PC-9 (cell line): ENCODE measurements at regions not wholly inside any gene's neighbourhood (a gene's known extent, or its start where the extent isn't known, plus 50 kb on each side); places are given as distances from the start of the nearest gene placed in this dataset.

Experiments
- BruUV-seq: library from RNA; stranded (reverse); fragments of 400-500 nt; replicated peaks from 2 replicates; lab custom pipeline; 2021; lab: Mats Ljungman, UMichigan
- CTCF ChIA-PET: fragments of 300-600 bp; sonication (Branson Sonifier 250); formaldehyde crosslinking; loops from one replicate; lab custom pipeline; 2022; ENCODE audit warnings: antibody characterized with exemption; lab: Charles Lee
- POLR2A ChIA-PET: fragments of 300-600 bp; sonication (Branson Sonifier 250); formaldehyde crosslinking; loops from one replicate; lab custom pipeline; 2022; ENCODE audit warnings: antibody characterized with exemption; ENCODE audit not compliant: unreplicated experiment; lab: Charles Lee
- DNase-seq, 2 experiments: peaks; one replicate each; pipeline versions ENCODE4 v3.0.0 to v3.0.0-alpha.2; 2015 to 2022; ENCODE audit warnings: mixed read lengths in 1 of 2
- H2AFZ ChIP-seq: fragments of 200-600 bp; sonication (generic); 2 replicates; pipeline ENCODE4 v1.8.1; 2017; ENCODE audit warnings: antibody characterized with exemption
- H3F3A ChIP-seq: fragments of 200-600 bp; sonication (generic); 2 replicates; pipeline ENCODE4 v1.8.1; 2017; ENCODE audit warnings: antibody characterized with exemption, mild to moderate bottlenecking, low read depth; ENCODE audit not compliant: insufficient read depth
- H3K27ac ChIP-seq: fragments of 200-600 bp; sonication (generic); 2 replicates; pipeline ENCODE4 v1.6.1; 2016; ENCODE audit warnings: mixed run types
- H3K27me3 ChIP-seq: fragments of 200-600 bp; sonication (generic); 2 replicates; pipeline ENCODE4 v1.6.1; 2016; ENCODE audit warnings: low read depth, mixed run types; ENCODE audit not compliant: insufficient read depth
- H3K36me3 ChIP-seq: fragments of 200-600 bp; sonication (generic); 2 replicates; pipeline ENCODE4 v1.6.1; 2016; ENCODE audit warnings: low read depth, mixed run types
- H3K4me1 ChIP-seq: fragments of 200-600 bp; sonication (generic); replicated peaks from 2 replicates; pipeline ENCODE4 v1.6.1; 2016; ENCODE audit warnings: mixed run types; ENCODE audit not compliant: insufficient read depth
- H3K4me2 ChIP-seq: fragments of 200-600 bp; sonication (generic); 2 replicates; pipeline ENCODE4 v1.6.1; 2017; ENCODE audit warnings: mixed run types
- H3K4me3 ChIP-seq: fragments of 200-600 bp; sonication (generic); 2 replicates; pipeline ENCODE4 v1.6.1; 2016; ENCODE audit warnings: mixed run types
- H3K79me2 ChIP-seq: fragments of 200-600 bp; sonication (generic); 2 replicates; pipeline ENCODE4 v1.6.1; 2017; ENCODE audit warnings: low read depth, mixed run types
- H3K9me2 ChIP-seq: fragments of 200-600 bp; sonication (generic); 2 replicates; pipeline ENCODE4 v1.8.1; 2017; ENCODE audit warnings: mild to moderate bottlenecking; ENCODE audit not compliant: insufficient read depth
- H3K9me3 ChIP-seq: fragments of 200-600 bp; sonication (generic); 2 replicates; pipeline ENCODE4 v1.8.1; 2016; ENCODE audit warnings: low read depth; ENCODE audit not compliant: insufficient read depth
- H4K20me1 ChIP-seq: fragments of 200-600 bp; sonication (generic); 2 replicates; pipeline ENCODE4 v1.8.1; 2017; ENCODE audit not compliant: insufficient read depth
- CTCF ChIP-seq: fragments of 200-600 bp; sonication (generic); conservative IDR thresholded peaks from 2 replicates; pipeline ENCODE4 v1.6.1; 2017; ENCODE audit warnings: mixed run types, antibody characterized with exemption, mild to moderate bottlenecking, moderate library complexity
- EZH2 ChIP-seq: fragments of 200-600 bp; sonication (generic); IDR thresholded peaks from 2 replicates; pipeline ENCODE4 v1.8.0; 2017; ENCODE audit warnings: antibody characterized with exemption, low read depth
- intact Hi-C: fragments of 100-400 bp; cut with micrococcal nuclease; formaldehyde crosslinking; loops from one replicate; pipeline ENCODE4 v1.10.0; 2022; ENCODE audit not compliant: unreplicated experiment

- DNase-seq, result no peak
These were observed 83.1 kb upstream of the EGR2 start for GRCh38 chr10:62899311-62899710.

GRCh38 chr10:62895063-62895462 is 78.9 kb upstream of the EGR2 start:
- ChIA-PET CTCF (no interaction called here), POLR2A (no interaction called here)
- no peaks in the 10 kb centered on the region for H3K27me3 ChIP-seq
- H3K27ac ChIP-seq, result no peak overlapping the region
- intact Hi-C loops, result no loop called here
- no peaks in the 10 kb centered on the region for H3K36me3 ChIP-seq
- BruUV-seq, result no TSS peak
- H3F3A ChIP-seq, result no peaks in the 10 kb centered on the region
- H3K4me3 ChIP-seq, result no peak overlapping the region
- no peaks in the 10 kb centered on the region for H3K4me1 ChIP-seq
- no peaks in the 10 kb centered on the region for H3K9me2 ChIP-seq
- no peak overlapping the region for H3K4me2 ChIP-seq
- DNase-seq, result no peak
- no peaks in the 10 kb centered on the region for H4K20me1 ChIP-seq
- H3K79me2 ChIP-seq, result no peaks in the 10 kb centered on the region
- no peak for TF ChIP-seq EZH2
- TF ChIP-seq CTCF, result no peak
- H2AFZ ChIP-seq, result no peak overlapping the region
- peaks cover 9% of the 10 kb centered on the region; the same call in 1 of the 2 replicates for H3K9me3 ChIP-seq

More at GRCh38 chr10:62899311-62899710, 83.1 kb upstream of the EGR2 start:
- no peaks in the 10 kb centered on the region for H3K36me3 ChIP-seq
- no peaks in the 10 kb centered on the region for H3K4me1 ChIP-seq
- no TSS peak for BruUV-seq
- H3K27me3 ChIP-seq, result no peaks in the 10 kb centered on the region
- intact Hi-C loops, result no loop called here
- H3K9me3 ChIP-seq, result no peaks in the 10 kb centered on the region
- TF ChIP-seq EZH2, result no peak
- TF ChIP-seq CTCF, result no peak
- CTCF ChIA-PET, result no interaction called here
- no peak overlapping the region for H3K4me2 ChIP-seq
- H2AFZ ChIP-seq, result no peak overlapping the region
- H3K27ac ChIP-seq, result no peak overlapping the region
- no peaks in the 10 kb centered on the region for H3K79me2 ChIP-seq
- POLR2A ChIA-PET, result no interaction called here
- no peaks in the 10 kb centered on the region for H4K20me1 ChIP-seq
- H3K4me3 ChIP-seq, result no peak overlapping the region
- no peaks in the 10 kb centered on the region for H3F3A ChIP-seq
- H3K9me2 ChIP-seq, result no peaks in the 10 kb centered on the region

GRCh38 chr10:62894156-62894555 is 78.0 kb upstream of the EGR2 start:
- no peaks in the 10 kb centered on the region for H3K4me1 ChIP-seq
- no peaks in the 10 kb centered on the region for H3K27me3 ChIP-seq
- TF ChIP-seq CTCF (no peak), EZH2 (no peak)
- no peaks in the 10 kb centered on the region for H3K79me2 ChIP-seq
- H3K27ac ChIP-seq, result no peak overlapping the region
- no peaks in the 10 kb centered on the region for H3F3A ChIP-seq
- H3K4me3 ChIP-seq, result no peak overlapping the region
- H4K20me1 ChIP-seq, result no peaks in the 10 kb centered on the region
- peaks cover 9% of the 10 kb centered on the region; the same call in 1 of the 2 replicates for H3K9me3 ChIP-seq
- ChIA-PET POLR2A (no interaction called here), CTCF (no interaction called here)
- H3K4me2 ChIP-seq, result no peak overlapping the region
- no peak for DNase-seq
- BruUV-seq, result no TSS peak
- H3K36me3 ChIP-seq, result no peaks in the 10 kb centered on the region
- no peaks in the 10 kb centered on the region for H3K9me2 ChIP-seq
- intact Hi-C loops, result no loop called here
- H2AFZ ChIP-seq, result no peak overlapping the region
